ENCODE measurements at regions not wholly inside any gene's neighbourhood (a gene's known extent, or its start where the extent isn't known, plus 50 kb on each side); places are given as distances from the start of the nearest gene placed in this dataset.

- TF ChIP-seq EGR1 (IDR thresholded peaks at IDR 0.05; ENCODE audit: borderline replicate concordance in 1 of 2, low read depth in 2 of 2, low read length in 2 of 2) = no peak
- no peak for TF ChIP-seq BHLHE40 (IDR thresholded peaks at IDR 0.05; ENCODE audit: borderline replicate concordance in 1 of 2, low read depth in 2 of 2, low read length in 1 of 2)
- TF ChIP-seq HSF1 (IDR thresholded peaks at IDR 0.05; ENCODE audit: low read depth, low read length) = no peak
- TF ChIP-seq JUND (IDR thresholded peaks at IDR 0.05; ENCODE audit: low read depth, low read length) = no peak
- no peak for TF ChIP-seq IRF4 (IDR thresholded peaks at IDR 0.05; ENCODE audit: low read depth, low read length)
- TF ChIP-seq SPI1 (IDR thresholded peaks at IDR 0.05; ENCODE audit: borderline replicate concordance, insufficient read depth, low read depth, low read length) = no peak
- TF ChIP-seq SIN3A (IDR thresholded peaks at IDR 0.05; ENCODE audit: low read depth, low read length) = no peak
- no peak for TF ChIP-seq PAX5 (IDR thresholded peaks at IDR 0.05; ENCODE audit: borderline replicate concordance, low read depth, low read length)
- 48% methylated on average over 21 of the region's 21 CpGs for WGBS (ENCODE audit: insufficient coverage, insufficient replicate concordance, low lambda C conversion rate, missing lambda C conversion rate)
- no peak overlapping the region for H3K27ac ChIP-seq (ENCODE audit: control insufficient read depth, insufficient read depth)
- DNase-seq (ENCODE audit: low read depth, low spot score) = no peak
- no peaks in the 10 kb centered on the region for H3K4me1 ChIP-seq (ENCODE audit: control insufficient read depth, insufficient read depth, low read length)
- no peaks in the 10 kb centered on the region for H3K79me2 ChIP-seq (ENCODE audit: control insufficient read depth, insufficient read depth, low read length)
- H3K9ac ChIP-seq (ENCODE audit: control insufficient read depth, insufficient read depth, low read length) = no peak overlapping the region
- H4K20me1 ChIP-seq (ENCODE audit: control insufficient read depth, insufficient read depth) = no peaks in the 10 kb centered on the region
- no peak for FAIRE-seq
- CTCF ChIA-PET = interaction anchor here (1.4 to 6.4 kb wide), 4 partner anchors 16 to 457 kb away, joined by 4 to 47 read pairs (median 20); no protein-coding TSS in a partner anchor
- RAD21 ChIA-PET (ENCODE audit: unreplicated experiment) = interaction anchor here (1.1 to 1.5 kb wide), 3 partner anchors 53 to 457 kb away, joined by 4 read pairs; no protein-coding TSS in a partner anchor
- no peaks in the 10 kb centered on the region for H3K9me3 ChIP-seq (replicated peaks; ENCODE audit: control insufficient read depth, insufficient read depth, low read length)
- SMC1A ChIA-PET (ENCODE audit: uncharacterized antibody, unreplicated experiment) = interaction anchor here (4.6 kb wide), 1 partner anchor 202 kb away, joined by 37 read pairs; no protein-coding TSS in a partner anchor
- H2AFZ ChIP-seq (ENCODE audit: control insufficient read depth, low read depth, low read length) = no peak overlapping the region
- no TSS peak for BruUV-seq (replicated peaks)
- H3K4me3 ChIP-seq = no peak overlapping the region
- intact Hi-C loops (cut with micrococcal nuclease; ENCODE audit: unreplicated experiment) (no loop called here), in situ Hi-C loops (cut with MboI) (no loop called here)
- no peaks in the 10 kb centered on the region; a peak in 2 of 4 replicates for H3K27me3 ChIP-seq (replicated peaks in 1 of 2; ENCODE audit: control insufficient read depth in 2 of 2, insufficient read depth in 2 of 2, low read length in 1 of 2)
- POLR2A ChIA-PET = no interaction called here
- no peak overlapping the region for H3K4me2 ChIP-seq (ENCODE audit: control insufficient read depth, insufficient read depth)
- no peaks in the 10 kb centered on the region for H3K36me3 ChIP-seq (ENCODE audit: control insufficient read depth in 2 of 2, insufficient read depth in 2 of 2, low read length in 1 of 2)
- no peak for ATAC-seq
Observed at GRCh38 chr2:43027097-43027873, 199.1 kb downstream of the ZFP36L2 start.
